ENCODE measurements at regions not wholly inside any gene's neighbourhood (a gene's known extent, or its start where the extent isn't known, plus 50 kb on each side); places are given as distances from the start of the nearest gene placed in this dataset.

DNA sequence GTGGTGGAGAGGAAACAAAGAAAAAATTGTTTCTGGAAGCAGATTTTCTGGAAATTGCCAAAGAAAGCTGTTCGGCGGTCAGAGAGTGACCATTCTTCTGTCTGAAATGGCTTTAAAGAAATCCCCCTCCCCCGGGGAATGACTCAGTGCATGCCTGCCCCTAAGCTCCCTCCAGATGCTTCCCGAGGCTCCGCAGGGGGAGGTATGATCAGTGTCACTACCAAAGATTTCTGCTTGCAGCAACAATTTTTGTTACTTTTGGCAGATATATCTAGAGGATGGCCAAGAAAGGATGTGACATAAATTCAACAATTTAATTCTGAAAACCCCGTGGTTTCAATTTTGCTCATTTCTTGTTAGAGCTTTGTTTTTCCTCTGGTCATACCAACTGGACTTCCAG is 163.9 kb downstream of the JCAD start:
- DNase-seq (ENCODE audit: low read depth, low spot score), result no peak
- Histone ChIP-seq H3K4me2 (ENCODE audit: control insufficient read depth, insufficient read depth) (no peak overlapping the region), H3K79me2 (ENCODE audit: control insufficient read depth, insufficient read depth, low read length) (no peaks in the 10 kb centered on the region), H3K9ac (ENCODE audit: control insufficient read depth, insufficient read depth, low read length) (no peak overlapping the region), H3K9me3 (replicated peaks; ENCODE audit: control insufficient read depth, insufficient read depth, low read length) (no peaks in the 10 kb centered on the region), H3K27ac (ENCODE audit: control insufficient read depth, insufficient read depth) (no peak overlapping the region), H3K27me3 (replicated peaks in 1 of 2; ENCODE audit: control insufficient read depth in 2 of 2, insufficient read depth in 2 of 2, low read length in 1 of 2) (no peaks in the 10 kb centered on the region), H4K20me1 (ENCODE audit: control insufficient read depth, insufficient read depth) (no peaks in the 10 kb centered on the region), H3K36me3 (ENCODE audit: control insufficient read depth in 2 of 2, insufficient read depth in 2 of 2, low read length in 1 of 2) (no peaks in the 10 kb centered on the region), H2AFZ (ENCODE audit: control insufficient read depth, low read depth, low read length) (no peak overlapping the region), H3K4me1 (ENCODE audit: control insufficient read depth, insufficient read depth, low read length) (no peaks in the 10 kb centered on the region), H3K4me3 (no peak overlapping the region)
- ChIA-PET RAD21 (ENCODE audit: unreplicated experiment) (no interaction called here), POLR2A (interaction anchor here (0.5 kb wide), 1 partner anchor 261 kb away, joined by 3 read pairs; no protein-coding TSS in a partner anchor), SMC1A (ENCODE audit: uncharacterized antibody, unreplicated experiment) (interaction anchor here (1.2 kb wide), 2 partner anchors 9 to 25 kb away, joined by 3 read pairs; no protein-coding TSS in a partner anchor), CTCF (no interaction called here)
- in situ Hi-C loops (cut with MboI), result no loop called here
- no peak for ATAC-seq
- TF ChIP-seq TCF3 (IDR thresholded peaks at IDR 0.05; ENCODE audit: borderline replicate concordance, insufficient read depth, low read depth, low read length) (no peak), HCFC1 (IDR thresholded peaks at IDR 0.05; ENCODE audit: low read length) (no peak), ZNF687 (IDR thresholded peaks at IDR 0.05) (no peak), TCF12 (IDR thresholded peaks at IDR 0.05; ENCODE audit: low read depth, low read length) (no peak), PML (IDR thresholded peaks at IDR 0.05; ENCODE audit: low read length) (no peak), NRF1 (conservative IDR thresholded peaks at IDR 0.05; ENCODE audit: low read depth, low read length) (no peak), MAX (IDR thresholded peaks at IDR 0.05; ENCODE audit: low read depth, low read length) (no peak), SP1 (IDR thresholded peaks at IDR 0.05; ENCODE audit: low read depth, low read length) (no peak), ZBTB4 (CRISPR knock-in tag; IDR thresholded peaks at IDR 0.05) (no peak)
- TF ChIP-seq, protein P1, sequence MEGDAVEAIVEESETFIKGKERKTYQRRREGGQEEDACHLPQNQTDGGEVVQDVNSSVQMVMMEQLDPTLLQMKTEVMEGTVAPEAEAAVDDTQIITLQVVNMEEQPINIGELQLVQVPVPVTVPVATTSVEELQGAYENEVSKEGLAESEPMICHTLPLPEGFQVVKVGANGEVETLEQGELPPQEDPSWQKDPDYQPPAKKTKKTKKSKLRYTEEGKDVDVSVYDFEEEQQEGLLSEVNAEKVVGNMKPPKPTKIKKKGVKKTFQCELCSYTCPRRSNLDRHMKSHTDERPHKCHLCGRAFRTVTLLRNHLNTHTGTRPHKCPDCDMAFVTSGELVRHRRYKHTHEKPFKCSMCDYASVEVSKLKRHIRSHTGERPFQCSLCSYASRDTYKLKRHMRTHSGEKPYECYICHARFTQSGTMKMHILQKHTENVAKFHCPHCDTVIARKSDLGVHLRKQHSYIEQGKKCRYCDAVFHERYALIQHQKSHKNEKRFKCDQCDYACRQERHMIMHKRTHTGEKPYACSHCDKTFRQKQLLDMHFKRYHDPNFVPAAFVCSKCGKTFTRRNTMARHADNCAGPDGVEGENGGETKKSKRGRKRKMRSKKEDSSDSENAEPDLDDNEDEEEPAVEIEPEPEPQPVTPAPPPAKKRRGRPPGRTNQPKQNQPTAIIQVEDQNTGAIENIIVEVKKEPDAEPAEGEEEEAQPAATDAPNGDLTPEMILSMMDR (IDR thresholded peaks at IDR 0.05 in 2 of 3, conservative IDR thresholded peaks at IDR 0.05 in 1 of 3; ENCODE audit: control insufficient read depth in 2 of 3, extremely low read depth in 1 of 3, insufficient read depth in 1 of 3, low read depth in 3 of 3, low read length in 3 of 3), result no peak
- FAIRE-seq, result no peak
- BruUV-seq (replicated peaks), result no TSS peak
- whole genome bisulfite sequencing (ENCODE audit: insufficient coverage, insufficient replicate concordance, low lambda C conversion rate, missing lambda C conversion rate), result 30% methylated on average over 6 of the region's 6 CpGs
- intact Hi-C loops (cut with micrococcal nuclease; ENCODE audit: unreplicated experiment), result no loop called here
